Subcutaneous abdominal adipose tissue (tissue), 5 donors: ENCODE measurements at regions not wholly inside any gene's neighbourhood (a gene's known extent, or its start where the extent isn't known, plus 50 kb on each side); places are given as distances from the start of the nearest gene placed in this dataset.
"Not testable (repeated sequence)": the region's sequence is repeated elsewhere in the genome, so short reads cannot be mapped to it uniquely, and the experiment has no call there.

Experiments
- H3K27ac ChIP-seq: one replicate; pipeline ENCODE4 v1.7.0; 2013; ENCODE audit warnings: low read depth, mild to moderate bottlenecking, inconsistent platforms, low read length, moderate library complexity
- H3K27me3 ChIP-seq, 5 donors: one replicate each; pipeline ENCODE4 v1.7.0; 2013; ENCODE audit warnings: low read length in 5 of 5, inconsistent platforms in 1 of 5; ENCODE audit not compliant: control insufficient read depth in 5 of 5, insufficient read depth in 4 of 5
- H3K36me3 ChIP-seq, 5 donors: one replicate each; pipeline ENCODE4 v1.7.0; 2013; ENCODE audit warnings: low read length in 5 of 5; ENCODE audit not compliant: control insufficient read depth in 5 of 5, insufficient read depth in 5 of 5
- H3K4me1 ChIP-seq, 5 donors: one replicate each; pipeline ENCODE4 v1.7.0; 2013; ENCODE audit warnings: low read length in 5 of 5, mild to moderate bottlenecking in 3 of 5, moderate library complexity in 1 of 5; ENCODE audit not compliant: control insufficient read depth in 5 of 5, insufficient read depth in 5 of 5
- H3K4me3 ChIP-seq, 5 donors: one replicate each; pipeline ENCODE4 v1.7.0; 2013; ENCODE audit warnings: low read length in 5 of 5, low read depth in 1 of 5
- H3K9ac ChIP-seq, 5 donors: one replicate each; pipeline ENCODE4 v1.7.0; 2013; ENCODE audit warnings: low read length in 5 of 5, mild to moderate bottlenecking in 4 of 5, moderate library complexity in 3 of 5
- H3K9me3 ChIP-seq, 5 donors: one replicate each; pipeline ENCODE4 v1.7.0; 2013; ENCODE audit warnings: low read length in 5 of 5; ENCODE audit not compliant: control insufficient read depth in 5 of 5
- donor health status: healthy.
- donor health status: healthy.
- donor health status: healthy.
- donor health status: healthy.
- donor health status: healthy.

- Histone ChIP-seq H3K4me1 (no peaks in the 10 kb centered on the region), H3K4me3 (no peak overlapping the region), H3K27me3 (no peaks in the 10 kb centered on the region), H3K36me3 (no peaks in the 10 kb centered on the region), H3K9me3 (peaks cover 0 to 5% (median 0%) of the 10 kb centered on the region in 5 donors), H3K27ac (no peak overlapping the region), H3K9ac (no peak overlapping the region)
Measured at GRCh38 chr14:48704639-48705038, 881.5 kb downstream of the RPS29 start.

DNA sequence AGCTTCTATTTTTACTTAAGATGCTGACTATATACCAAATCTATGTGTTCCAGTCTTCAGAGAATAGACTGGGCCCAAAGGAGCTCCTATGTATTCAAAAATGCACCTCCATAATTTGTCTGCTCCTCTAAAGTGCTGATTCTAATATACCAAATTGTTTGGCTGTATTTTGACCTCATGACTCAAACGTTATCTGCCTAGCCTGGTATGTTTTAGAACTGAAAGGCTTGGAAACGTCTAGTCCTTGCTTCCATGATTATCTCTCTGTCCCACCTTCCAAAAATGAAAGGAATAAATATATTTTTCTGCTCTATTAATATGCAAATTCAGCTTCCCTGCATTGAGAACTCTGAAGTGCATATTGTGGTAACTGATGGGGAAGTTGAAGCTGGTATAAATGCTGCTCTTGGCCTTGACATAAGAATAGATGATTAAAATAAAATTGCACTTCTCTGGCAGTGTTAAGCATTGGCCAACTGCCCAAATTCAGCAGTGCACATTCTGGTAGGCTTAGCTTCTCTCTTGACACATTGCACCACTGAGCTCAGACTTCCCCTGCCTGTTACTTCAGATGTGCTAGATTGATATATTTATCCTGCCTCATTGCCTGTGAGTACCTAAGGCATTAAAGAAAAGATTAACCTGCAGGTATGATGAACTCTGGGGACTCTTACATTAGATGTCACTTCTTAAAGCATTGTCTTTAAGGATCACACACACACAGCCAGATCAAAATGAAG is 882.3 kb downstream of the RPS29 start:
- no peaks in the 10 kb centered on the region for H3K4me1 ChIP-seq
- H3K9me3 ChIP-seq = peaks cover 0 to 5% (median 0%) of the 10 kb centered on the region in 5 donors
- H3K36me3 ChIP-seq = no peaks in the 10 kb centered on the region
- H3K9ac ChIP-seq = no peak overlapping the region
- H3K27me3 ChIP-seq = no peaks in the 10 kb centered on the region
- H3K27ac ChIP-seq = no peak overlapping the region
- H3K4me3 ChIP-seq = no peak overlapping the region

- not testable (repeated sequence) for H3K4me3 ChIP-seq, H3K4me1 ChIP-seq, H3K9me3 ChIP-seq
Measured at GRCh38 chr14:48697362-48697761, 888.8 kb downstream of the RPS29 start.

DNA sequence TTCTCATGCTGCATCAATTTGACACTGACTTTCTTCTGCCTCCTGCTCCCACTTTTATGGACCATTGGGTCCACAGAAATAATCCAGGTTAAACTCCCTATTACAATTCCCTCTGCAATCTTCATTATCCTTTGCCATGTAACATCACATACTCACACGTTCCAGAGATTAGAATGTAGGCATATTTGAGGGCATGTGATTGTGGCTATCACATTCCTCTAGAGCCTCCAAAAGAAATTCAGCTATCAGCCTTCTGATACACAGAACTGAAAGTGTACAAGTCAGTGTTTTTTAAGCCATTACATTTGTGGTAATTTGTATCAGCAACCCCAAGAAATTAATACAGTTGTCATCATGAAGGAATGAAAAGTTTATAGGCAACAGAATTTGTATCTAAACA is 892.4 kb downstream of the RPS29 start:
- no peaks in the 10 kb centered on the region for H3K4me1 ChIP-seq
- no peaks in the 10 kb centered on the region for H3K27me3 ChIP-seq
- H3K9me3 ChIP-seq = peaks cover 0 to 2% (median 0%) of the 10 kb centered on the region in 5 donors
- no peaks in the 10 kb centered on the region for H3K36me3 ChIP-seq
- no peak overlapping the region for H3K9ac ChIP-seq
- H3K27ac ChIP-seq = no peak overlapping the region
- no peak overlapping the region for H3K4me3 ChIP-seq

More at GRCh38 chr14:48697362-48697761, 888.8 kb downstream of the RPS29 start:
- H3K27me3 ChIP-seq, H3K36me3 ChIP-seq, H3K9ac ChIP-seq, H3K27ac ChIP-seq: not testable (repeated sequence)

- Histone ChIP-seq H3K27me3 (no peaks in the 10 kb centered on the region), H3K4me1 (no peaks in the 10 kb centered on the region), H3K9me3 (peaks cover 0 to 2% (median 0%) of the 10 kb centered on the region in 5 donors), H3K9ac (no peak overlapping the region), H3K27ac (no peak overlapping the region), H3K4me3 (no peak overlapping the region), H3K36me3 (no peaks in the 10 kb centered on the region)
Measured at GRCh38 chr14:48690349-48690748, 895.8 kb downstream of the RPS29 start.

- no peaks in the 10 kb centered on the region for H3K27me3 ChIP-seq
- no peaks in the 10 kb centered on the region for H3K4me1 ChIP-seq
- H3K27ac ChIP-seq = no peak overlapping the region
- H3K9ac ChIP-seq = no peak overlapping the region
- H3K4me3 ChIP-seq = no peak overlapping the region
- no peaks in the 10 kb centered on the region for H3K36me3 ChIP-seq
- H3K9me3 ChIP-seq = no peaks in the 10 kb centered on the region
Measured at GRCh38 chr14:48686650-48687049, 899.5 kb downstream of the RPS29 start.

DNA sequence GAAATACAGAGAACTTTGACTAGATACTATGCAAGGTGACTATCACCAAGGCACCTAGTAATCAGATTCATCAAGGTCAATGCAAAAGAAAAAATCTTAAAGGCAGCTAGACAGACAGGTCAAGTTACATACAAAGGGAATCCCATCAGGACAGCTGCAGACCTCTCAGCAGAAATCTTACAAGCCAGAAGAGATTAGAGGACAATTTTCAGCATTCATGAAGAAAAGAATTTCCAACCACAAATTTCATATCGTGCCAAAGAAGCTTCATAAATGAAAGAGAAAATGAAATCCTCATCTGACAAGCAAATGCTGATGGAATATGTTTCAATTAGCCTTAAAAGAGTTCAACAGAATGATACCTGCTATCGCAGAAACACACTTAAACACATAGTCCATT is 913.7 kb downstream of the RPS29 start:
- H3K27ac ChIP-seq = no peak overlapping the region
- no peaks in the 10 kb centered on the region for H3K36me3 ChIP-seq
- H3K9me3 ChIP-seq = peaks cover 0 to 15% (median 0%) of the 10 kb centered on the region in 5 donors
- no peak overlapping the region for H3K4me3 ChIP-seq
- no peaks in the 10 kb centered on the region for H3K4me1 ChIP-seq
- H3K27me3 ChIP-seq = no peaks in the 10 kb centered on the region
- no peak overlapping the region for H3K9ac ChIP-seq

DNA sequence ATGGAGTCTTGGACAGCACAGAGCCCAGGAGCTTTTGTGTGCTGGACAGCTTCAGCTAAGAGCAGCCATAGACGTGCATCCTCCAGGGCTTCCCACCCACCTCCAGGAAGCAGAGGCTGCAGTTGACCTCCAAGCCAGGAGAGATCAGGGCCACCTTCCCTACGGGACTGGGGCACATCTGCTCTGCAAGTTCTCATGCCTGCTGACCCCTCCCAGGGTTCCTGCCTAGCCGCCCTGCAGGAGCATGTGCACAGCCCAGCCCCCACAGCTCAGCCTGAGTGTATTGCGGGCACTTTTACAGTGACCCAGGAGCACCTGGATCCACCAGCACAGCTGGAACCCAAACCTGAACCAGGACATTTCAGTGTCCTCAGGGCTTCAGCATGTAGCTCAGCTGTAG is 915.2 kb downstream of the RPS29 start:
- no peaks in the 10 kb centered on the region for H3K4me1 ChIP-seq
- H3K9me3 ChIP-seq = peaks cover 0 to 8% (median 0%) of the 10 kb centered on the region in 5 donors
- no peaks in the 10 kb centered on the region for H3K27me3 ChIP-seq
- H3K36me3 ChIP-seq = no peaks in the 10 kb centered on the region
- no peak overlapping the region for H3K9ac ChIP-seq
- H3K27ac ChIP-seq = no peak overlapping the region
- H3K4me3 ChIP-seq = no peak overlapping the region

- Histone ChIP-seq H3K9me3 (peaks cover 0 to 5% (median 0%) of the 10 kb centered on the region in 5 donors), H3K27ac (no peak overlapping the region), H3K27me3 (no peaks in the 10 kb centered on the region), H3K9ac (no peak overlapping the region), H3K36me3 (no peaks in the 10 kb centered on the region), H3K4me1 (no peaks in the 10 kb centered on the region), H3K4me3 (no peak overlapping the region)
Measured at GRCh38 chr14:48665077-48665784, 920.9 kb downstream of the RPS29 start.

- H3K27ac ChIP-seq = no peak overlapping the region
- peaks cover 0 to 4% (median 0%) of the 10 kb centered on the region in 5 donors for H3K9me3 ChIP-seq
- H3K4me1 ChIP-seq = no peaks in the 10 kb centered on the region
- no peak overlapping the region for H3K9ac ChIP-seq
- no peaks in the 10 kb centered on the region for H3K27me3 ChIP-seq
- no peaks in the 10 kb centered on the region for H3K36me3 ChIP-seq
- no peak overlapping the region for H3K4me3 ChIP-seq
Measured at GRCh38 chr14:48643241-48643640, 942.9 kb downstream of the RPS29 start.
